HepG2 (cell line): ENCODE measurements at regions not wholly inside any gene's neighbourhood (a gene's known extent, or its start where the extent isn't known, plus 50 kb on each side); places are given as distances from the start of the nearest gene placed in this dataset.

Experiments
- ATM ChIP-seq: fragments of 450-650 bp; IDR thresholded peaks from 2 replicates; pipeline ENCODE4 v1.7.1; 2017; ENCODE audit warnings: mild to moderate bottlenecking, borderline replicate concordance
- KDM3A ChIP-seq: IDR thresholded peaks from 2 replicates; pipeline ENCODE4 v1.6.1; 2018; ENCODE audit warnings: low read depth, missing compliant biosample characterization
- ZEB1 ChIP-seq: IDR thresholded peaks from 2 replicates; pipeline ENCODE4 v1.6.1; 2012; ENCODE audit warnings: mild to moderate bottlenecking, low read depth, inconsistent platforms; ENCODE audit not compliant: insufficient replicate concordance
- ZNF350 ChIP-seq: sonication (generic); formaldehyde crosslinking; IDR thresholded peaks from 2 replicates; pipeline ENCODE4 v1.4.0; 2020; ENCODE audit warnings: mild to moderate bottlenecking, low read depth, missing genetic modification reagents, borderline replicate concordance
- ZNF607 ChIP-seq: sonication (generic); formaldehyde crosslinking; IDR thresholded peaks from 2 replicates; pipeline ENCODE4 v1.5.1; 2020; ENCODE audit warnings: missing genetic modification reagents, mild to moderate bottlenecking, borderline replicate concordance
- TF ChIP-seq, protein P1 (sequence below), 2 experiments: sonication (generic) in 1 of 2; formaldehyde crosslinking in 1 of 2; IDR thresholded peaks; 2 replicates each; pipeline versions ENCODE4 v1.6.1 to v1.9.0; 2014 to 2022; ENCODE audit warnings: antibody characterized with exemption in 1 of 2, borderline replicate concordance in 1 of 2, inconsistent platforms in 1 of 2, low read depth in 1 of 2, missing genetic modification reagents in 1 of 2
- TF ChIP-seq, protein P2 (sequence below): sonication (generic); formaldehyde crosslinking; IDR thresholded peaks from 2 replicates; pipeline ENCODE4 v1.5.0; 2020; ENCODE audit warnings: mild to moderate bottlenecking, missing genetic modification reagents
- TF ChIP-seq, protein P3 (sequence below): IDR thresholded peaks from 2 replicates; pipeline ENCODE4 v1.6.1; 2016; ENCODE audit warnings: low read depth, control low read depth
- TF ChIP-seq, protein P4 (sequence below): sonication (generic); formaldehyde crosslinking; IDR thresholded peaks from 2 replicates; pipeline ENCODE4 v1.4.0; 2020; ENCODE audit warnings: missing genetic modification reagents, mild to moderate bottlenecking, borderline replicate concordance
- TF ChIP-seq, protein P5 (sequence below): sonication (generic); formaldehyde crosslinking; conservative IDR thresholded peaks from 2 replicates; pipeline ENCODE4 v1.8.0; 2022; ENCODE audit warnings: mild to moderate bottlenecking, moderate library complexity, missing genetic modification reagents
- TF ChIP-seq, protein P6 (sequence below): sonication (generic); formaldehyde crosslinking; conservative IDR thresholded peaks from 2 replicates; pipeline ENCODE4 v1.4.0; 2020; ENCODE audit warnings: missing genetic modification reagents

DNA sequence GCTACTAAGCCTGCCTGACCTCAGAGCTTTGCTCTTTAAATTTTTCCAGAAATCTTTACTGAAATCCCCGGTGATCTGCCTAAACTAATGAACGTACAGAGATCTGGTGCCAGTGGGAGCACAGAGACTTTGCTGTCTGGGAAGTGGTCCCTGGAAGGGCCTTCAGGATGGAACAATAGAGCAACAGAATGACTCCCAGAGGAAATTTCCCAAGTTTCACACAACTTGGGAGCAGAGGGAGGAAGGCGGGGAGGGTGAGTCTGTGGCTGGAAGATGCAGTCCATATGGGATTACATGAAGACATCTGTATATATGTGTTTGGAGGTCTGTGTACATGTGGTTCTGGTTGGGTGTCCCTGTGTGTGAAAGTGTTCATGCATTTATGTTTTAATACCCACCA lies 638.3 kb downstream of the CCDC171 start (continued):
- TF ChIP-seq, protein P1, sequence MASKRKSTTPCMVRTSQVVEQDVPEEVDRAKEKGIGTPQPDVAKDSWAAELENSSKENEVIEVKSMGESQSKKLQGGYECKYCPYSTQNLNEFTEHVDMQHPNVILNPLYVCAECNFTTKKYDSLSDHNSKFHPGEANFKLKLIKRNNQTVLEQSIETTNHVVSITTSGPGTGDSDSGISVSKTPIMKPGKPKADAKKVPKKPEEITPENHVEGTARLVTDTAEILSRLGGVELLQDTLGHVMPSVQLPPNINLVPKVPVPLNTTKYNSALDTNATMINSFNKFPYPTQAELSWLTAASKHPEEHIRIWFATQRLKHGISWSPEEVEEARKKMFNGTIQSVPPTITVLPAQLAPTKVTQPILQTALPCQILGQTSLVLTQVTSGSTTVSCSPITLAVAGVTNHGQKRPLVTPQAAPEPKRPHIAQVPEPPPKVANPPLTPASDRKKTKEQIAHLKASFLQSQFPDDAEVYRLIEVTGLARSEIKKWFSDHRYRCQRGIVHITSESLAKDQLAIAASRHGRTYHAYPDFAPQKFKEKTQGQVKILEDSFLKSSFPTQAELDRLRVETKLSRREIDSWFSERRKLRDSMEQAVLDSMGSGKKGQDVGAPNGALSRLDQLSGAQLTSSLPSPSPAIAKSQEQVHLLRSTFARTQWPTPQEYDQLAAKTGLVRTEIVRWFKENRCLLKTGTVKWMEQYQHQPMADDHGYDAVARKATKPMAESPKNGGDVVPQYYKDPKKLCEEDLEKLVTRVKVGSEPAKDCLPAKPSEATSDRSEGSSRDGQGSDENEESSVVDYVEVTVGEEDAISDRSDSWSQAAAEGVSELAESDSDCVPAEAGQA (IDR thresholded peaks at IDR 0.05; ENCODE audit: low read depth): no peak
- TF ChIP-seq, protein P1 (CRISPR knock-in tag; IDR thresholded peaks at IDR 0.05; ENCODE audit: borderline replicate concordance): no peak
- TF ChIP-seq ZNF607 (no peak), ATM (no peak), ZEB1 (no peak), ZNF350 (no peak), KDM3A (CRISPR knock-in tag) (no peak)
- TF ChIP-seq, protein P2, sequence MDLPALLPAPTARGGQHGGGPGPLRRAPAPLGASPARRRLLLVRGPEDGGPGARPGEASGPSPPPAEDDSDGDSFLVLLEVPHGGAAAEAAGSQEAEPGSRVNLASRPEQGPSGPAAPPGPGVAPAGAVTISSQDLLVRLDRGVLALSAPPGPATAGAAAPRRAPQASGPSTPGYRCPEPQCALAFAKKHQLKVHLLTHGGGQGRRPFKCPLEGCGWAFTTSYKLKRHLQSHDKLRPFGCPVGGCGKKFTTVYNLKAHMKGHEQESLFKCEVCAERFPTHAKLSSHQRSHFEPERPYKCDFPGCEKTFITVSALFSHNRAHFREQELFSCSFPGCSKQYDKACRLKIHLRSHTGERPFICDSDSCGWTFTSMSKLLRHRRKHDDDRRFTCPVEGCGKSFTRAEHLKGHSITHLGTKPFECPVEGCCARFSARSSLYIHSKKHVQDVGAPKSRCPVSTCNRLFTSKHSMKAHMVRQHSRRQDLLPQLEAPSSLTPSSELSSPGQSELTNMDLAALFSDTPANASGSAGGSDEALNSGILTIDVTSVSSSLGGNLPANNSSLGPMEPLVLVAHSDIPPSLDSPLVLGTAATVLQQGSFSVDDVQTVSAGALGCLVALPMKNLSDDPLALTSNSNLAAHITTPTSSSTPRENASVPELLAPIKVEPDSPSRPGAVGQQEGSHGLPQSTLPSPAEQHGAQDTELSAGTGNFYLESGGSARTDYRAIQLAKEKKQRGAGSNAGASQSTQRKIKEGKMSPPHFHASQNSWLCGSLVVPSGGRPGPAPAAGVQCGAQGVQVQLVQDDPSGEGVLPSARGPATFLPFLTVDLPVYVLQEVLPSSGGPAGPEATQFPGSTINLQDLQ (CRISPR knock-in tag): no peak
- TF ChIP-seq, protein P3, sequence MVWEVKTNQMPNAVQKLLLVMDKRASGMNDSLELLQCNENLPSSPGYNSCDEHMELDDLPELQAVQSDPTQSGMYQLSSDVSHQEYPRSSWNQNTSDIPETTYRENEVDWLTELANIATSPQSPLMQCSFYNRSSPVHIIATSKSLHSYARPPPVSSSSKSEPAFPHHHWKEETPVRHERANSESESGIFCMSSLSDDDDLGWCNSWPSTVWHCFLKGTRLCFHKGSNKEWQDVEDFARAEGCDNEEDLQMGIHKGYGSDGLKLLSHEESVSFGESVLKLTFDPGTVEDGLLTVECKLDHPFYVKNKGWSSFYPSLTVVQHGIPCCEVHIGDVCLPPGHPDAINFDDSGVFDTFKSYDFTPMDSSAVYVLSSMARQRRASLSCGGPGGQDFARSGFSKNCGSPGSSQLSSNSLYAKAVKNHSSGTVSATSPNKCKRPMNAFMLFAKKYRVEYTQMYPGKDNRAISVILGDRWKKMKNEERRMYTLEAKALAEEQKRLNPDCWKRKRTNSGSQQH (CRISPR knock-in tag): no peak
- TF ChIP-seq, protein P4, sequence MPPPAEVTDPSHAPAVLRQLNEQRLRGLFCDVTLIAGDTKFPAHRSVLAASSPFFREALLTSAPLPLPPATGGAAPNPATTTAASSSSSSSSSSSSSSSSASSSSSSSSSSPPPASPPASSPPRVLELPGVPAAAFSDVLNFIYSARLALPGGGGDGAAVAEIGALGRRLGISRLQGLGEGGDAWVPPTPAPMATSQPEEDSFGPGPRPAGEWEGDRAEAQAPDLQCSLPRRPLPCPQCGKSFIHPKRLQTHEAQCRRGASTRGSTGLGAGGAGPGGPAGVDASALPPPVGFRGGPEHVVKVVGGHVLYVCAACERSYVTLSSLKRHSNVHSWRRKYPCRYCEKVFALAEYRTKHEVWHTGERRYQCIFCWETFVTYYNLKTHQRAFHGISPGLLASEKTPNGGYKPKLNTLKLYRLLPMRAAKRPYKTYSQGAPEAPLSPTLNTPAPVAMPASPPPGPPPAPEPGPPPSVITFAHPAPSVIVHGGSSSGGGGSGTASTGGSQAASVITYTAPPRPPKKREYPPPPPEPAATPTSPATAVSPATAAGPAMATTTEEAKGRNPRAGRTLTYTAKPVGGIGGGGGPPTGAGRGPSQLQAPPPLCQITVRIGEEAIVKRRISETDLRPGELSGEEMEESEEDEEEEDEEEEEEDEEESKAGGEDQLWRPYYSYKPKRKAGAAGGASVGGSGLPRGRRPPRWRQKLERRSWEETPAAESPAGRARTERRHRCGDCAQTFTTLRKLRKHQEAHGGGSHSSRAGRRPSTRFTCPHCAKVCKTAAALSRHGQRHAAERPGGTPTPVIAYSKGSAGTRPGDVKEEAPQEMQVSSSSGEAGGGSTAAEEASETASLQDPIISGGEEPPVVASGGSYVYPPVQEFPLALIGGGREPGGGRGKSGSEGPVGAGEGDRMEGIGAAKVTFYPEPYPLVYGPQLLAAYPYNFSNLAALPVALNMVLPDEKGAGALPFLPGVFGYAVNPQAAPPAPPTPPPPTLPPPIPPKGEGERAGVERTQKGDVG (CRISPR knock-in tag): no peak
- TF ChIP-seq, protein P5, sequence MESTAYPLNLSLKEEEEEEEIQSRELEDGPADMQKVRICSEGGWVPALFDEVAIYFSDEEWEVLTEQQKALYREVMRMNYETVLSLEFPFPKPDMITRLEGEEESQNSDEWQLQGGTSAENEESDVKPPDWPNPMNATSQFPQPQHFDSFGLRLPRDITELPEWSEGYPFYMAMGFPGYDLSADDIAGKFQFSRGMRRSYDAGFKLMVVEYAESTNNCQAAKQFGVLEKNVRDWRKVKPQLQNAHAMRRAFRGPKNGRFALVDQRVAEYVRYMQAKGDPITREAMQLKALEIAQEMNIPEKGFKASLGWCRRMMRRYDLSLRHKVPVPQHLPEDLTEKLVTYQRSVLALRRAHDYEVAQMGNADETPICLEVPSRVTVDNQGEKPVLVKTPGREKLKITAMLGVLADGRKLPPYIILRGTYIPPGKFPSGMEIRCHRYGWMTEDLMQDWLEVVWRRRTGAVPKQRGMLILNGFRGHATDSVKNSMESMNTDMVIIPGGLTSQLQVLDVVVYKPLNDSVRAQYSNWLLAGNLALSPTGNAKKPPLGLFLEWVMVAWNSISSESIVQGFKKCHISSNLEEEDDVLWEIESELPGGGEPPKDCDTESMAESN (CRISPR knock-in tag): no peak
- TF ChIP-seq, protein P6, sequence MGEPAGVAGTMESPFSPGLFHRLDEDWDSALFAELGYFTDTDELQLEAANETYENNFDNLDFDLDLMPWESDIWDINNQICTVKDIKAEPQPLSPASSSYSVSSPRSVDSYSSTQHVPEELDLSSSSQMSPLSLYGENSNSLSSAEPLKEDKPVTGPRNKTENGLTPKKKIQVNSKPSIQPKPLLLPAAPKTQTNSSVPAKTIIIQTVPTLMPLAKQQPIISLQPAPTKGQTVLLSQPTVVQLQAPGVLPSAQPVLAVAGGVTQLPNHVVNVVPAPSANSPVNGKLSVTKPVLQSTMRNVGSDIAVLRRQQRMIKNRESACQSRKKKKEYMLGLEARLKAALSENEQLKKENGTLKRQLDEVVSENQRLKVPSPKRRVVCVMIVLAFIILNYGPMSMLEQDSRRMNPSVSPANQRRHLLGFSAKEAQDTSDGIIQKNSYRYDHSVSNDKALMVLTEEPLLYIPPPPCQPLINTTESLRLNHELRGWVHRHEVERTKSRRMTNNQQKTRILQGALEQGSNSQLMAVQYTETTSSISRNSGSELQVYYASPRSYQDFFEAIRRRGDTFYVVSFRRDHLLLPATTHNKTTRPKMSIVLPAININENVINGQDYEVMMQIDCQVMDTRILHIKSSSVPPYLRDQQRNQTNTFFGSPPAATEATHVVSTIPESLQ (CRISPR knock-in tag): no peak
